ENCODE measurements at regions not wholly inside any gene's neighbourhood (a gene's known extent, or its start where the extent isn't known, plus 50 kb on each side); places are given as distances from the start of the nearest gene placed in this dataset.
A peak's percentile ranks its signal among the peaks of the same experiment; 100 is the strongest.

GRCh38 chr14:76657846-76658245 lies 103.4 kb upstream of the VASH1 start:
- in situ Hi-C loops (cut with MboI; ENCODE audit: low sequenced_read_pairs): no loop called here
- peaks cover 3% of the 10 kb centered on the region; the same call in 1 of the 2 replicates for H3K9me3 ChIP-seq
- no peaks in the 10 kb centered on the region for H3K36me3 ChIP-seq (replicated peaks)
- H3K4me1 ChIP-seq: no peaks in the 10 kb centered on the region
- DNase-seq (ENCODE audit: low spot score in 2 of 2): no peak
- peaks cover 9% of the 10 kb centered on the region; the same call in 1 of the 2 replicates for H3K27me3 ChIP-seq (ENCODE audit: low read depth)
- H3K4me3 ChIP-seq: no peak overlapping the region

GRCh38 chr14:76662580-76662979 lies 98.7 kb upstream of the VASH1 start:
- H3K27me3 ChIP-seq (ENCODE audit: low read depth): no peaks in the 10 kb centered on the region
- H3K4me1 ChIP-seq: peaks cover 14% of the 10 kb centered on the region
- no peak for DNase-seq (ENCODE audit: low spot score in 2 of 2)
- H3K4me3 ChIP-seq: no peak overlapping the region
- in situ Hi-C loops (cut with MboI; ENCODE audit: low sequenced_read_pairs): no loop called here
- no peaks in the 10 kb centered on the region for H3K36me3 ChIP-seq (replicated peaks)
- H3K9me3 ChIP-seq: peaks cover 3% of the 10 kb centered on the region; the same call in 1 of the 2 replicates

DNA sequence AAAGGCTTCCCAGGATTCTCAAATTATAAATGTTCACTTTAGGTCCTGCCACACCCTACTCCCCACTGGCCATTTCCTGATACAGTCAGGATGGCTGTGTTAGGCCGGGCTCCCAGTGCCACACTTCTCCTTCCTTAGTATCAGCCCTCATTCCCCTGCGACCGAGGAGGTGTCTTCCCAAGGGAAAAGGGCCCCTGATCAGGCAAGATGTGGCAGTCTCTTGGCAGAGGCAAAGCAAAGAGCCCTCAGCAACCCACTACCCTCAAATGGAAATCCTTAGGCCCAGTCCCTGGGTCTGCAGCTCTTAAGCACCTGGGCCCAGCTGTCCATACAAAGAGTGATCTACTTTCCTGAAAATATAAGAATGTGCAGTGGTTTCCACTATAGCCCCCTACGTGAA lies 96.5 kb upstream of the VASH1 start:
- H3K9me3 ChIP-seq: no peaks in the 10 kb centered on the region
- H3K4me1 ChIP-seq: peaks cover 14% of the 10 kb centered on the region
- H3K4me3 ChIP-seq: no peak overlapping the region
- H3K36me3 ChIP-seq (replicated peaks): no peaks in the 10 kb centered on the region
- no peak for DNase-seq (ENCODE audit: low spot score in 2 of 2)
- in situ Hi-C loops (cut with MboI; ENCODE audit: low sequenced_read_pairs): no loop called here
- H3K27me3 ChIP-seq (ENCODE audit: low read depth): no peaks in the 10 kb centered on the region

GRCh38 chr14:76666746-76667145 lies 94.5 kb upstream of the VASH1 start:
- H3K27me3 ChIP-seq (ENCODE audit: low read depth): no peaks in the 10 kb centered on the region
- in situ Hi-C loops (cut with MboI; ENCODE audit: low sequenced_read_pairs): no loop called here
- no peak overlapping the region for H3K4me3 ChIP-seq
- H3K36me3 ChIP-seq (replicated peaks): no peaks in the 10 kb centered on the region
- peaks cover 14% of the 10 kb centered on the region for H3K4me1 ChIP-seq
- no peaks in the 10 kb centered on the region for H3K9me3 ChIP-seq
- peak; percentile 48 to 71 for DNase-seq (ENCODE audit: low spot score in 2 of 2)

GRCh38 chr14:76669770-76670169 lies 91.5 kb upstream of the VASH1 start:
- Histone ChIP-seq H3K9me3 (no peaks in the 10 kb centered on the region), H3K4me1 (peaks cover 14% of the 10 kb centered on the region), H3K4me3 (no peak overlapping the region), H3K36me3 (replicated peaks) (no peaks in the 10 kb centered on the region), H3K27me3 (ENCODE audit: low read depth) (no peaks in the 10 kb centered on the region)
- in situ Hi-C loops (cut with MboI; ENCODE audit: low sequenced_read_pairs): no loop called here
- no peak for DNase-seq (ENCODE audit: low spot score in 2 of 2)

DNA sequence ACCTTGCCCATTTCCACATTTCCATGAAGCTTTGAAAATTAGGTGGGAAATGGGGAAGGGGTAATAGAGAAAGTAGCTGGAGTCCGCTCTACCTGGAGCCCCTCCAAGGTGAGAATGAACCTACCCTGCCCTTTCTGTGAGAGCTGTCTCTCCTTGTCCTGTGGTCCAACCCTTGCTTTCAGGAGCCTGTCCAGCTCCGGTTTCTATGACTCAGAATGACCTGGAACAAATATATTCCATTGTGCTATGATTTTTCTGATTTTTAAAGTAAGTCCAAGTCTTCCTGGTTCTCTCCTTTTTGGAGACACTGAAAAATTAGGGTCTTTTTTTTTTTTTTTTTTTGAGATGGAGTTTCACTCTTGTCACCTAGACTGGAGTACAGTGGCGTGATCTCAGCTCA lies 89.1 kb upstream of the VASH1 start:
- Histone ChIP-seq H3K4me1 (peaks cover 4% of the 10 kb centered on the region), H3K36me3 (replicated peaks) (no peaks in the 10 kb centered on the region), H3K4me3 (no peak overlapping the region), H3K27me3 (ENCODE audit: low read depth) (no peaks in the 10 kb centered on the region), H3K9me3 (no peaks in the 10 kb centered on the region)
- DNase-seq (ENCODE audit: low spot score in 2 of 2): no peak
- in situ Hi-C loops (cut with MboI; ENCODE audit: low sequenced_read_pairs): no loop called here

DNA sequence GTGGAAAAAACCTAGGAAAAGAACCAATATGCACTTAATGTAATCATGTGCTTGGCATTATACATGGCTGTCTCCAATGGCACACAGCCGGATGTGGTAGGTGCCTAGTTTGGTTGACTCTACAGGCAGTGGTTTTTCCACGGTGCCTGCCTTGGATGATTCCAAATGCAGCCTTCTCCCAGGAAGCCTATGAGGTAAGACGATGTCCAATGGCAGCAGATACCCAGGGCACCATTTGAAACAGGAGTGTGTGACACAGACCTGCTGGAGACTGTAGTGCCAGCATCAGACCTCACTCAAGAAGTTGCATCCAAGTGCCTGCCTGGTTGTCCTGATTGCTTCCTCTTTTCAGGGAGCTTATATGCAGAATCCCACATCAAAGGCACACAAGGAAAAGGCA lies 88.0 kb upstream of the VASH1 start:
- H3K36me3 ChIP-seq (replicated peaks): no peaks in the 10 kb centered on the region
- no peak for DNase-seq (ENCODE audit: low spot score in 2 of 2)
- H3K4me3 ChIP-seq: no peak overlapping the region
- H3K4me1 ChIP-seq: no peaks in the 10 kb centered on the region
- H3K9me3 ChIP-seq: no peaks in the 10 kb centered on the region
- in situ Hi-C loops (cut with MboI; ENCODE audit: low sequenced_read_pairs): no loop called here
- H3K27me3 ChIP-seq (ENCODE audit: low read depth): no peaks in the 10 kb centered on the region

DNA sequence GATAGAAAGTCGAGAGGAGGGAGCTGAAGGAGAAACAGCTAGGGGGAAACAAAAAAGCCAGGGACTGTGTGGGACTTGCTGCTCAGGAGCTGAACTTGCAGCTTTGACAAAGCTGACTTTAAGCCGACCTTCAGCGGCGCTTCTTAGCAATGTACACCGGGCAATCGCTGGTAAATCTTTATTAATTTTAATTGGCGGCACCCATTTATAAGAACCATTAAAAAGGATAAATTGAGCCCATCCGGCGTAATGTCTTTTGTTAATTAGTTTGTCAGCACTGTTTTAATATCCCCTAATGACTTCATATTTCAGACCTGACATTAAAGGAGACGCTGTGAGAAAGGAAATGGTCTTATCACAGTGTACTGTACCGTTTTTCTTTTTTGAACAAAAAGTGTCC lies 86.2 kb upstream of the VASH1 start:
- in situ Hi-C loops (cut with MboI; ENCODE audit: low sequenced_read_pairs): no loop called here
- no peak for DNase-seq (ENCODE audit: low spot score in 2 of 2)
- no peaks in the 10 kb centered on the region for H3K4me1 ChIP-seq
- H3K9me3 ChIP-seq: no peaks in the 10 kb centered on the region
- H3K4me3 ChIP-seq: no peak overlapping the region
- no peaks in the 10 kb centered on the region for H3K27me3 ChIP-seq (ENCODE audit: low read depth)
- no peaks in the 10 kb centered on the region for H3K36me3 ChIP-seq (replicated peaks)

DNA sequence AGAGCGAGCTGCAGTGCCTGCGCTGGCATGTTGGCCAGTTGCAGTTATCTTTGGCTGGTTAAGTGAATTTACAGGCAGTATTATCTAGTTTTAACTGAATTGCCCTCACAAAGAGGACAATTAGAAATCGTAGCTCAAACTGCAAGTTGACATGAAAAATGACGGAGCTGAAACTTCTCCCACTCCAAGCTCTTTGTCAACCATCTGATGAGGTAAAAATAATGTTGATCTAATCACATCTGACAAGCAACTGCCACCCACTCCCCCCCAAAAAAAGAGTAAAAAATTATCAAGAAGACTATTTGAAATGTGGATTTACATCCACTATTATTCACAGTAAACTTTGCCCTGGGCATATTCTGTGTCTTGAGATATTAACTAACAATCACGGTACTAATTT lies 84.7 kb upstream of the VASH1 start:
- no peak overlapping the region for H3K4me3 ChIP-seq
- H3K36me3 ChIP-seq (replicated peaks): no peaks in the 10 kb centered on the region
- no peak for DNase-seq (ENCODE audit: low spot score in 2 of 2)
- no peaks in the 10 kb centered on the region for H3K9me3 ChIP-seq
- H3K4me1 ChIP-seq: no peaks in the 10 kb centered on the region
- H3K27me3 ChIP-seq (ENCODE audit: low read depth): no peaks in the 10 kb centered on the region
- in situ Hi-C loops (cut with MboI; ENCODE audit: low sequenced_read_pairs): no loop called here

DNA sequence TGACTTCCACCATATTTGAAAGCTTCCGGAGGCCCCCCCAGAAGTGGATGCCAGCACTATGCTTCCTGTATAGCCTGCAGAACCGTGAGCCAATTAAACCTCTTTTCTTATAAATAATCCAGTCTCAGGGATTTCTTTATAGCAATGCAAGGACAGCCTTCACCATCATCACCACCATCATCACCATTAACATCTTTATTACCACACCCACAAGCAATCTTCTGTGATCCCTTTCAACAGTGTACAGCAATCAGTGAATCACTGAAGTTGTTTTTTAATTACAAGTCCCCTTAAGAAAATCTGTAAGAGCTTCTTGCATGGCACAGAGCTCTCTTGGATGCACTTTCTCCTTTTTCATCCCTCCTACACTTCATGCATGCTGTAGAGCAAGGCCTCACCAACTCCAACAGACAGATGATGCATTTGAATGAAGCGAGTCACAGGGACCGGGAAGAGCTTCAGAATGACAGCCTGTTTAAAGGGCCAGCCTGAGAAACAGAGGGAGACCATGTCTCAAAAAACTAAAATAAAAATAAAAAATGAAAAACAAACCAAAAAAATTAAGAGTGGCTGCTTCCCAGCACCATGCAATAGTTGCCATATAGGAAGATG lies 83.6 kb upstream of the VASH1 start:
- no peaks in the 10 kb centered on the region for H3K27me3 ChIP-seq (ENCODE audit: low read depth)
- H3K9me3 ChIP-seq: peaks cover 3% of the 10 kb centered on the region; the same call in 1 of the 2 replicates
- no peaks in the 10 kb centered on the region for H3K4me1 ChIP-seq
- in situ Hi-C loops (cut with MboI; ENCODE audit: low sequenced_read_pairs): no loop called here
- H3K36me3 ChIP-seq (replicated peaks): no peaks in the 10 kb centered on the region
- H3K4me3 ChIP-seq: no peak overlapping the region
- DNase-seq (ENCODE audit: low spot score in 2 of 2): no peak

DNA sequence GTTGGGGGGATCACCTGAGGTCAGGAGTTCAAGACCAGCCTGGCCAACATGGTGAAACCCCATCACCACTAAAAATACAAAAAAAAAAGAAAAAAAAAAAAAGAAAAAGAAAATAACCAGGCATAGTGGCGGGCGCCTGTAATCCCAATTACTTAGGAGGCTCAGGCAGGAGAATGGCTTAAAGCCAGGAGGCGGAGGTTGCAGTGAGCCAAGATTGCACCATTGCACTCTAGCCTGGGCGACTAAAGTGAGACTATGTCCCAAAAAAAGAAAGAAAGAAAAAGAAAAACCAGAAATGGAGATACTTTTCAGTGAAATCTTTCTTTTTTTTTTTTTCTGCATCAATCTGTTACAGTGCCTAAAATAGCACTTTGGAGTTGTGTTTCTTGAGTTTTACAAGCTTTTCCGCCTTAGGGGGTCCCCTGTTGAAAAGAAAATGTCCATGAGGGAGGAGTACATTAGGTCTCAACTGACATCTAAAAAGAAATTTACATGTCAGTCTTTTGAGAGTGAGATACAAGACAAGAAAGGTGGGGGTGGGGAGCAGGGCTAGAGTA lies 82.9 kb upstream of the VASH1 start:
- peaks cover 6% of the 10 kb centered on the region; the same call in 1 of the 2 replicates for H3K9me3 ChIP-seq
- no peaks in the 10 kb centered on the region for H3K4me1 ChIP-seq
- in situ Hi-C loops (cut with MboI; ENCODE audit: low sequenced_read_pairs): no loop called here
- no peak overlapping the region for H3K4me3 ChIP-seq
- no peaks in the 10 kb centered on the region for H3K27me3 ChIP-seq (ENCODE audit: low read depth)
- H3K36me3 ChIP-seq (replicated peaks): no peaks in the 10 kb centered on the region
- DNase-seq (ENCODE audit: low spot score in 2 of 2): no peak

- Histone ChIP-seq H3K36me3 (replicated peaks) (no peaks in the 10 kb centered on the region), H3K4me3 (no peak overlapping the region), H3K27me3 (ENCODE audit: low read depth) (no peaks in the 10 kb centered on the region), H3K4me1 (no peaks in the 10 kb centered on the region), H3K9me3 (peaks cover 6% of the 10 kb centered on the region; the same call in 1 of the 2 replicates)
- DNase-seq (ENCODE audit: low spot score in 2 of 2): no peak
- in situ Hi-C loops (cut with MboI; ENCODE audit: low sequenced_read_pairs): no loop called here
Observed at GRCh38 chr14:76682367-76682766, 78.9 kb upstream of the VASH1 start.

- peaks cover 10% of the 10 kb centered on the region for H3K9me3 ChIP-seq
- DNase-seq (ENCODE audit: low spot score in 2 of 2): no peak
- H3K4me3 ChIP-seq: no peak overlapping the region
- no peaks in the 10 kb centered on the region for H3K4me1 ChIP-seq
- in situ Hi-C loops (cut with MboI; ENCODE audit: low sequenced_read_pairs): no loop called here
- H3K36me3 ChIP-seq (replicated peaks): no peaks in the 10 kb centered on the region
- no peaks in the 10 kb centered on the region for H3K27me3 ChIP-seq (ENCODE audit: low read depth)
Observed at GRCh38 chr14:76686646-76687045, 74.6 kb upstream of the VASH1 start.

- no peaks in the 10 kb centered on the region for H3K27me3 ChIP-seq (ENCODE audit: low read depth)
- no peaks in the 10 kb centered on the region for H3K36me3 ChIP-seq (replicated peaks)
- no peak for DNase-seq (ENCODE audit: low spot score in 2 of 2)
- no peak overlapping the region for H3K4me3 ChIP-seq
- H3K9me3 ChIP-seq: peaks cover 7% of the 10 kb centered on the region
- no peaks in the 10 kb centered on the region for H3K4me1 ChIP-seq
- in situ Hi-C loops (cut with MboI; ENCODE audit: low sequenced_read_pairs): no loop called here
Observed at GRCh38 chr14:76687611-76688382, 73.5 kb upstream of the VASH1 start.
